H1 (cell line): ENCODE measurements at regions not wholly inside any gene's neighbourhood (a gene's known extent, or its start where the extent isn't known, plus 50 kb on each side); places are given as distances from the start of the nearest gene placed in this dataset.

Experiments
- CTCF ChIA-PET: fragments of 300-600 bp; sonication (Branson Sonifier 250); formaldehyde crosslinking; loops from one replicate; lab custom pipeline; 2021; ENCODE audit not compliant: partially characterized antibody; lab: Charles Lee
- POLR2A ChIA-PET: fragments of 300-600 bp; sonication (Branson Sonifier 250); formaldehyde crosslinking; loops from one replicate; lab custom pipeline; 2021; ENCODE audit warnings: inconsistent platforms; ENCODE audit not compliant: partially characterized antibody; lab: Charles Lee
- DNase-seq, 2 experiments: peaks; one replicate each; pipeline versions ENCODE4 v3.0.0 to v3.0.0-alpha.2; 2010 to 2022; ENCODE audit warnings: low spot score in 2 of 2, low read depth in 1 of 2, mixed read lengths in 1 of 2
- FAIRE-seq: peaks from 2 replicates; lab custom pipeline; 2011; peaks lifted over from hg19 to GRCh38; lab: Jason Lieb, UNC
- H2AFZ ChIP-seq: 2 replicates; pipeline ENCODE4 v1.8.1; 2012; ENCODE audit warnings: low read length, inconsistent platforms
- H2AK5ac ChIP-seq: 2 replicates; pipeline ENCODE4 v1.6.1; 2013; ENCODE audit warnings: low read depth, low read length
- H2BK120ac ChIP-seq: replicated peaks from 2 replicates; pipeline ENCODE3; 2013; ENCODE audit warnings: low read depth, low read length, inconsistent platforms
- H2BK12ac ChIP-seq: 2 replicates; pipeline ENCODE4 v1.6.1; 2013; ENCODE audit warnings: low read depth, low read length
- H2BK15ac ChIP-seq: 2 replicates; pipeline ENCODE4 v1.6.1; 2013; ENCODE audit warnings: low read length
- H2BK20ac ChIP-seq: 2 replicates; pipeline ENCODE4 v1.6.1; 2013; ENCODE audit warnings: low read length
- H2BK5ac ChIP-seq: 2 replicates; pipeline ENCODE4 v1.6.1; 2013; ENCODE audit warnings: low read depth, low read length
- H3K14ac ChIP-seq: 2 replicates; pipeline ENCODE4 v1.6.1; 2013; ENCODE audit warnings: inconsistent platforms; ENCODE audit not compliant: insufficient read length
- H3K18ac ChIP-seq: 2 replicates; pipeline ENCODE4 v1.6.1; 2013; ENCODE audit warnings: low read length; ENCODE audit errors: extremely low read depth
- H3K23ac ChIP-seq: 2 replicates; pipeline ENCODE4 v1.6.1; 2013; ENCODE audit warnings: inconsistent platforms; ENCODE audit not compliant: insufficient read length
- H3K23me2 ChIP-seq: 2 replicates; pipeline ENCODE4 v1.6.1; 2013; ENCODE audit warnings: low read depth, low read length
- H3K27ac ChIP-seq: 2 replicates; pipeline ENCODE4 v1.6.1; 2011; ENCODE audit warnings: low read depth, low read length, inconsistent platforms
- H3K27me3 ChIP-seq, 4 experiments: replicated peaks in 1 of 4; 1 replicate in 1 of 4; 2 replicates in 3 of 4; pipeline versions ENCODE4 v1.6.1 to v1.8.1; 2011 to 2013; ENCODE audit warnings: low read length in 3 of 4, mild to moderate bottlenecking in 3 of 4, inconsistent platforms in 2 of 4, mixed read lengths in 2 of 4, moderate library complexity in 1 of 4; ENCODE audit not compliant: control insufficient read depth in 3 of 4, insufficient read depth in 3 of 4; ENCODE audit errors: extremely low read depth in 1 of 4
- H3K36me3 ChIP-seq, 4 experiments: 2 replicates each; pipeline versions ENCODE4 v1.6.1 to v1.8.1; 2011 to 2013; ENCODE audit warnings: mild to moderate bottlenecking in 4 of 4, low read length in 3 of 4, moderate library complexity in 2 of 4, control low read depth in 1 of 4, inconsistent platforms in 1 of 4; ENCODE audit not compliant: insufficient read depth in 4 of 4, control insufficient read depth in 2 of 4
- H3K4ac ChIP-seq: replicated peaks from 2 replicates; pipeline ENCODE3; 2013; ENCODE audit warnings: low read length, low read depth, mixed read lengths, inconsistent platforms; ENCODE audit not compliant: insufficient read length
- H3K4me1 ChIP-seq, 4 experiments: replicated peaks in 1 of 4; 1 replicate in 1 of 4; 2 replicates in 3 of 4; pipeline versions ENCODE4 v1.6.1 to v1.8.1; 2011 to 2013; ENCODE audit warnings: low read length in 3 of 4, inconsistent platforms in 2 of 4, mixed read lengths in 1 of 4; ENCODE audit not compliant: insufficient read depth in 4 of 4, control insufficient read depth in 3 of 4
- H3K4me2 ChIP-seq, 2 experiments: 2 replicates each; pipeline versions ENCODE4 v1.6.1 to v1.8.1; 2011 to 2013; ENCODE audit warnings: low read depth in 2 of 2, low read length in 2 of 2, control low read depth in 1 of 2, inconsistent platforms in 1 of 2, mild to moderate bottlenecking in 1 of 2; ENCODE audit not compliant: insufficient read depth in 1 of 2
- H3K4me3 ChIP-seq, 4 experiments: fragments of 200-600, 300-600 bp in 1 of 4; sonication (generic), shearing (Covaris generic), sonication (Bioruptor Twin) in 1 of 4; 2 replicates each; pipeline versions ENCODE4 v1.5.1 to v1.8.1; 2011 to 2016; ENCODE audit warnings: low read length in 4 of 4, low read depth in 3 of 4, control low read depth in 2 of 4, inconsistent platforms in 2 of 4, mild to moderate bottlenecking in 2 of 4, mixed read lengths in 1 of 4, moderate library complexity in 1 of 4; ENCODE audit not compliant: insufficient read depth in 2 of 4; ENCODE audit errors: extremely low read depth in 1 of 4
- H3K56ac ChIP-seq: replicated peaks from 2 replicates; pipeline ENCODE3; 2013; ENCODE audit warnings: low read depth, mild to moderate bottlenecking, mixed read lengths, low read length, inconsistent platforms; ENCODE audit not compliant: insufficient read length
- H3K79me1 ChIP-seq: 2 replicates; pipeline ENCODE4 v1.6.1; 2013; ENCODE audit warnings: low read depth, low read length, control low read depth
- H3K79me2 ChIP-seq, 2 experiments: 2 replicates each; pipeline versions ENCODE4 v1.6.1 to v1.8.1; 2012 to 2013; ENCODE audit warnings: low read length in 2 of 2, mild to moderate bottlenecking in 2 of 2, inconsistent platforms in 1 of 2; ENCODE audit not compliant: insufficient read depth in 2 of 2, control insufficient read depth in 1 of 2
- H3K9ac ChIP-seq, 4 experiments: replicated peaks in 1 of 4; 1 replicate in 1 of 4; 2 replicates in 3 of 4; pipeline versions ENCODE4 v1.6.1 to v1.8.1; 2011 to 2013; ENCODE audit warnings: low read depth in 3 of 4, low read length in 3 of 4, control low read depth in 2 of 4, mild to moderate bottlenecking in 2 of 4, moderate library complexity in 2 of 4, inconsistent platforms in 1 of 4; ENCODE audit errors: extremely low read depth in 1 of 4
- H3K9me3 ChIP-seq, 2 experiments: 2 replicates each; pipeline versions ENCODE4 v1.6.1 to v1.8.1; 2012 to 2013; ENCODE audit warnings: mild to moderate bottlenecking in 2 of 2, moderate library complexity in 2 of 2, control low read depth in 1 of 2, inconsistent platforms in 1 of 2, low read depth in 1 of 2, low read length in 1 of 2, mixed read lengths in 1 of 2; ENCODE audit not compliant: insufficient read depth in 2 of 2
- H4K20me1 ChIP-seq, 2 experiments: replicated peaks in 1 of 2; 2 replicates each; pipeline versions ENCODE3 to v1.8.1; 2011 to 2013; ENCODE audit warnings: inconsistent platforms in 2 of 2, low read length in 2 of 2, mild to moderate bottlenecking in 1 of 2; ENCODE audit not compliant: insufficient read depth in 2 of 2, control insufficient read depth in 1 of 2
- H4K5ac ChIP-seq: 2 replicates; pipeline ENCODE4 v1.6.1; 2013; ENCODE audit warnings: low read length, low read depth, mixed read lengths, inconsistent platforms; ENCODE audit not compliant: insufficient read length
- H4K8ac ChIP-seq: 2 replicates; pipeline ENCODE4 v1.8.0; 2013; ENCODE audit warnings: mild to moderate bottlenecking, moderate library complexity, low read length, inconsistent platforms; ENCODE audit not compliant: insufficient read depth; ENCODE audit errors: extremely low read depth
- H4K91ac ChIP-seq: replicated peaks from 2 replicates; pipeline ENCODE3; 2013; ENCODE audit warnings: low read length, mixed read lengths, inconsistent platforms; ENCODE audit not compliant: insufficient read length
- BRCA1 ChIP-seq: IDR thresholded peaks from 2 replicates; pipeline ENCODE4 v1.6.1; 2012; ENCODE audit warnings: low read depth, low read length, improper control_type of control experiment
- CHD1 ChIP-seq: IDR thresholded peaks from 2 replicates; pipeline ENCODE4 v1.6.1; 2012; ENCODE audit warnings: low read depth, low read length, improper control_type of control experiment
- CREB1 ChIP-seq: IDR thresholded peaks from 2 replicates; pipeline ENCODE4 v1.6.1; 2012; ENCODE audit warnings: inconsistent platforms
- EGR1 ChIP-seq: IDR thresholded peaks from 2 replicates; pipeline ENCODE4 v1.6.1; 2011; ENCODE audit warnings: low read depth, low read length, borderline replicate concordance
- KDM5A ChIP-seq: fragments of 200-600 bp; IDR thresholded peaks from 2 replicates; pipeline ENCODE4 v1.7.1; 2012; ENCODE audit warnings: mild to moderate bottlenecking, low read length, inconsistent platforms, mixed read lengths
- POLR2A ChIP-seq, 2 experiments: IDR thresholded peaks; 1 replicate in 1 of 2; 2 replicates in 1 of 2; pipeline ENCODE4 v1.6.1; 2011; ENCODE audit warnings: low read depth in 2 of 2, low read length in 2 of 2, mild to moderate bottlenecking in 2 of 2; ENCODE audit errors: control extremely low read depth in 1 of 2
- RBBP5 ChIP-seq: IDR thresholded peaks from 2 replicates; pipeline ENCODE4 v1.7.1; 2012; ENCODE audit warnings: low read depth, mild to moderate bottlenecking, inconsistent platforms, low read length, moderate library complexity, borderline replicate concordance
- SIX5 ChIP-seq: IDR thresholded peaks from 2 replicates; pipeline ENCODE4 v1.6.1; 2011; ENCODE audit warnings: mild to moderate bottlenecking, low read depth, low read length
- SP2 ChIP-seq: IDR thresholded peaks from 2 replicates; pipeline ENCODE4 v1.6.1; 2012; ENCODE audit warnings: mild to moderate bottlenecking, low read length, inconsistent platforms
- SP4 ChIP-seq: IDR thresholded peaks from 2 replicates; pipeline ENCODE4 v1.6.1; 2012; ENCODE audit warnings: low read length, inconsistent platforms
- TAF1 ChIP-seq: IDR thresholded peaks from 2 replicates; pipeline ENCODE4 v1.6.1; 2011; ENCODE audit warnings: mild to moderate bottlenecking, low read depth, low read length
- TBP ChIP-seq: IDR thresholded peaks from 2 replicates; pipeline ENCODE4 v1.6.1; 2011; ENCODE audit warnings: low read depth, low read length, improper control_type of control experiment
- TCF12 ChIP-seq: IDR thresholded peaks from 2 replicates; pipeline ENCODE4 v1.6.1; 2011; ENCODE audit warnings: low read depth, mild to moderate bottlenecking, low read length
- TEAD4 ChIP-seq: IDR thresholded peaks from 2 replicates; pipeline ENCODE4 v1.6.1; 2012; ENCODE audit warnings: low read depth, low read length, inconsistent platforms, mixed read lengths
- WGBS, 2 experiments: shearing (Covaris generic) in 1 of 2; methylation state at CpG; one replicate each; pipeline versions ENCODE4 v1.1.6 to v1.1.7; 2013 to 2015; ENCODE audit warnings: low lambda C conversion rate in 2 of 2, mixed read lengths in 2 of 2, inconsistent platforms in 1 of 2, low coverage in 1 of 2, missing lambda C conversion rate in 1 of 2; ENCODE audit not compliant: insufficient replicate concordance in 2 of 2, insufficient coverage in 1 of 2, insufficient read length in 1 of 2; ENCODE audit errors: extremely low coverage in 1 of 2, missing lambda C conversion rate in 1 of 2; 5-methylcytosine and 5-hydroxymethylcytosine counted together

- ChIA-PET POLR2A (interaction anchor here (0.8 to 1.5 kb wide), 3 partner anchors 9 to 46 kb away, joined by 3 to 4 read pairs (median 3); no protein-coding TSS in a partner anchor), CTCF (interaction anchor here (0.9 to 3.9 kb wide), 8 partner anchors 8 to 134 kb away, joined by 3 to 42 read pairs (median 6); no protein-coding TSS in a partner anchor)
- no peaks in the 10 kb centered on the region for H3K9me3 ChIP-seq
- no peak overlapping the region for H3K27ac ChIP-seq
- H3K56ac ChIP-seq: no peak overlapping the region
- H3K14ac ChIP-seq: no peak overlapping the region
- H2BK5ac ChIP-seq: peak overlapping the region; percentile 74
- no peak overlapping the region for H2AK5ac ChIP-seq
- H3K79me1 ChIP-seq: no peaks in the 10 kb centered on the region
- WGBS, 2 experiments: 32% methylated on average over 2 of the region's 2 CpGs; no CpG with 5 or more reads in 1 of the 2 experiments
- H3K18ac ChIP-seq: peak overlapping the region; percentile 75; the same call in 1 of the 2 replicates
- H2BK120ac ChIP-seq: peak overlapping the region; percentile 11
- no peaks in the 10 kb centered on the region for H4K20me1 ChIP-seq
- H2BK12ac ChIP-seq: peak overlapping the region; percentile 95; the same call in 1 of the 2 replicates
- TF ChIP-seq SP2 (no peak), KDM5A (no peak), POLR2A (IDR thresholded peaks at IDR 0.05; ENCODE audit: control extremely low read depth in 1 of 2, low read depth in 2 of 2, low read length in 2 of 2) (no peak), TCF12 (no peak), EGR1 (no peak), CHD1 (no peak), CREB1 (no peak), BRCA1 (no peak), TAF1 (no peak), RBBP5 (no peak), SP4 (no peak), SIX5 (no peak), TEAD4 (no peak), TBP (no peak)
- peak overlapping the region; percentile 15 for H4K5ac ChIP-seq
- H3K4me1 ChIP-seq: peaks cover 0 to 12% (median 5%) of the 10 kb centered on the region in 4 experiments; a peak in 5 of 7 replicates
- FAIRE-seq (no peak), DNase-seq (no peak)
- H2BK15ac ChIP-seq: no peak overlapping the region
- H3K27me3 ChIP-seq: no peaks in the 10 kb centered on the region
- H3K23me2 ChIP-seq: no peaks in the 10 kb centered on the region
- H3K4me3 ChIP-seq: no peak overlapping the region
- H3K23ac ChIP-seq: no peak overlapping the region
- no peaks in the 10 kb centered on the region for H3K36me3 ChIP-seq
- H3K4me2 ChIP-seq: peak overlapping the region; percentile 7 to 23; a peak in 2 of 4 replicates
- H3K79me2 ChIP-seq: no peaks in the 10 kb centered on the region
- H4K8ac ChIP-seq: no peak overlapping the region
- peak overlapping the region; percentile 97 for H2BK20ac ChIP-seq
- H2AFZ ChIP-seq: no peak overlapping the region
- no peak overlapping the region for H3K9ac ChIP-seq
- H3K4ac ChIP-seq: no peak overlapping the region
- peak overlapping the region; percentile 12 for H4K91ac ChIP-seq
Observed at GRCh38 chr20:53873230-53873604, 197.2 kb downstream of the BCAS1 start.
